CD4-positive, alpha-beta T cell (primary cell): ENCODE measurements at regions not wholly inside any gene's neighbourhood (a gene's known extent, or its start where the extent isn't known, plus 50 kb on each side); places are given as distances from the start of the nearest gene placed in this dataset.

Experiments
- ATAC-seq: fragments of 200-7000 bp; cut with Tn5 transposase; one replicate; pipeline ENCODE4 v1.10.0; 2022; ENCODE audit warnings: mild to moderate bottlenecking; ENCODE audit not compliant: poor library complexity
- CTCF ChIA-PET: fragments of 350-600 bp; sonication (Branson Sonifier 250); formaldehyde crosslinking; loops from one replicate; lab custom pipeline; 2021; ENCODE audit warnings: antibody characterized with exemption, inconsistent platforms; lab: Charles Lee
- POLR2A ChIA-PET: fragments of 350-600 bp; sonication (Branson Sonifier 250); formaldehyde crosslinking; loops from one replicate; lab custom pipeline; 2021; ENCODE audit warnings: antibody characterized with exemption, inconsistent platforms; lab: Charles Lee
- DNase-seq, 14 experiments: peaks; one replicate each; pipeline ENCODE4 v3.0.0-alpha.2; 2013 to 2020; ENCODE audit warnings: mixed read lengths in 2 of 14
- H3K27ac ChIP-seq, 2 donors: one replicate each; pipeline versions ENCODE4 v1.5.1 to v1.7.0; 2013; ENCODE audit warnings: low read length in 2 of 2, low read depth in 1 of 2, mild to moderate bottlenecking in 1 of 2
- H3K27me3 ChIP-seq, 2 experiments: 1 replicate in 1 of 2; 2 replicates in 1 of 2; pipeline versions ENCODE4 v1.6.1 to v1.7.0; 2013; ENCODE audit warnings: low read length in 2 of 2, control low read depth in 1 of 2, mild to moderate bottlenecking in 1 of 2, moderate library complexity in 1 of 2; ENCODE audit not compliant: insufficient read depth in 2 of 2, control insufficient read depth in 1 of 2
- H3K36me3 ChIP-seq: one replicate; pipeline ENCODE4 v1.6.1; 2013; ENCODE audit warnings: low read length, control low read depth; ENCODE audit not compliant: insufficient read depth
- H3K4me1 ChIP-seq: one replicate; pipeline ENCODE4 v1.6.1; 2013; ENCODE audit warnings: low read length, control low read depth; ENCODE audit not compliant: insufficient read depth
- H3K4me3 ChIP-seq: one replicate; pipeline ENCODE4 v1.5.1; 2013; ENCODE audit warnings: mild to moderate bottlenecking, low read length, moderate library complexity
- H3K9me3 ChIP-seq, 2 experiments: 1 replicate in 1 of 2; 2 replicates in 1 of 2; pipeline versions ENCODE4 v1.6.1 to v1.7.0; 2013; ENCODE audit warnings: low read length in 2 of 2, mild to moderate bottlenecking in 2 of 2, control low read depth in 1 of 2, moderate library complexity in 1 of 2; ENCODE audit not compliant: control insufficient read depth in 1 of 2, insufficient read depth in 1 of 2
- H3K27ac Mint-ChIP-seq: one replicate; pipeline ENCODE4 v1.8.0; 2020; ENCODE audit warnings: mixed read lengths
- H3K27me3 Mint-ChIP-seq: one replicate; pipeline ENCODE4 v1.8.0; 2021; ENCODE audit warnings: mixed read lengths
- H3K36me3 Mint-ChIP-seq: one replicate; pipeline ENCODE4 v1.8.0; 2021; ENCODE audit warnings: low read depth, mixed read lengths
- H3K4me1 Mint-ChIP-seq: one replicate; pipeline ENCODE4 v1.8.0; 2021; ENCODE audit warnings: low read depth, mixed read lengths
- H3K4me3 Mint-ChIP-seq: one replicate; pipeline ENCODE4 v1.8.0; 2020; ENCODE audit warnings: mild to moderate bottlenecking, mixed read lengths
- H3K9me3 Mint-ChIP-seq: one replicate; pipeline ENCODE4 v1.8.0; 2020; ENCODE audit warnings: mixed read lengths
- intact Hi-C, 2 experiments: fragments of 100-400 bp; cut with DNase I in 1 of 2; cut with micrococcal nuclease in 1 of 2; formaldehyde crosslinking; loops; one replicate each; pipeline versions ENCODE4 v1.15.1 to v1.9.0; 2023 to 2025; cut with DNase I, micrococcal nuclease
- TF ChIP-seq, protein P1 (sequence below): fragments of 200-600 bp; IDR thresholded peaks from one replicate; pipeline ENCODE4 v1.8.0; 2022; ENCODE audit warnings: antibody characterized with exemption, mild to moderate bottlenecking

DNA sequence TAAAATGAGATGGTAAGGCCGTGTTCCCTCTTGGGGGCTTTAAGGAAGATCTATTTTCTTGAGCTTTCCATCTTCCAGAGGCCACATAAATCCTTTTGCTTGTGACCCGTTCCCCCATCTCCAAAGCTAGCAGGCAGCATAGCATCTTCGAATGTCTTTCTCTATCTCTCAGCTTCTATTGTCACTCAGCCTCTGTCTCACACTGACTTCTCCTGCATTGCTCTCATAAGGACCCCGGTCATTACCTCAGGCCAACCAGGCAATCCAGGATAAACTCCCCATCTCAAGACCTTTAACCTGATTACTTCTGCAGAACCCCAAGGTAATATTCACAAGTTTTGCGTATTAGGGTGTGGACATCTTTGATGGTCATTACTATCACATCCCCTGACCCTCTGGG is 250.3 kb upstream of the SOX2 start:
- H3K36me3 ChIP-seq, result no peaks in the 10 kb centered on the region
- Mint-ChIP-seq H3K4me1 (no peaks in the 10 kb centered on the region), H3K9me3 (peaks cover 7% of the 10 kb centered on the region), H3K27me3 (no peaks in the 10 kb centered on the region), H3K27ac (no peak overlapping the region), H3K4me3 (no peak overlapping the region), H3K36me3 (no peaks in the 10 kb centered on the region)
- TF ChIP-seq, protein P1, sequence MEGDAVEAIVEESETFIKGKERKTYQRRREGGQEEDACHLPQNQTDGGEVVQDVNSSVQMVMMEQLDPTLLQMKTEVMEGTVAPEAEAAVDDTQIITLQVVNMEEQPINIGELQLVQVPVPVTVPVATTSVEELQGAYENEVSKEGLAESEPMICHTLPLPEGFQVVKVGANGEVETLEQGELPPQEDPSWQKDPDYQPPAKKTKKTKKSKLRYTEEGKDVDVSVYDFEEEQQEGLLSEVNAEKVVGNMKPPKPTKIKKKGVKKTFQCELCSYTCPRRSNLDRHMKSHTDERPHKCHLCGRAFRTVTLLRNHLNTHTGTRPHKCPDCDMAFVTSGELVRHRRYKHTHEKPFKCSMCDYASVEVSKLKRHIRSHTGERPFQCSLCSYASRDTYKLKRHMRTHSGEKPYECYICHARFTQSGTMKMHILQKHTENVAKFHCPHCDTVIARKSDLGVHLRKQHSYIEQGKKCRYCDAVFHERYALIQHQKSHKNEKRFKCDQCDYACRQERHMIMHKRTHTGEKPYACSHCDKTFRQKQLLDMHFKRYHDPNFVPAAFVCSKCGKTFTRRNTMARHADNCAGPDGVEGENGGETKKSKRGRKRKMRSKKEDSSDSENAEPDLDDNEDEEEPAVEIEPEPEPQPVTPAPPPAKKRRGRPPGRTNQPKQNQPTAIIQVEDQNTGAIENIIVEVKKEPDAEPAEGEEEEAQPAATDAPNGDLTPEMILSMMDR, result no peak
- no peaks in the 10 kb centered on the region for H3K4me1 ChIP-seq
- ChIA-PET POLR2A (no interaction called here), CTCF (no interaction called here)
- DNase-seq (no peak), ATAC-seq (no peak)
- no peak overlapping the region for H3K4me3 ChIP-seq
- H3K27ac ChIP-seq, result no peak overlapping the region
- no peaks in the 10 kb centered on the region for H3K27me3 ChIP-seq
- intact Hi-C loops, result no loop called here
- no peaks in the 10 kb centered on the region for H3K9me3 ChIP-seq

DNA sequence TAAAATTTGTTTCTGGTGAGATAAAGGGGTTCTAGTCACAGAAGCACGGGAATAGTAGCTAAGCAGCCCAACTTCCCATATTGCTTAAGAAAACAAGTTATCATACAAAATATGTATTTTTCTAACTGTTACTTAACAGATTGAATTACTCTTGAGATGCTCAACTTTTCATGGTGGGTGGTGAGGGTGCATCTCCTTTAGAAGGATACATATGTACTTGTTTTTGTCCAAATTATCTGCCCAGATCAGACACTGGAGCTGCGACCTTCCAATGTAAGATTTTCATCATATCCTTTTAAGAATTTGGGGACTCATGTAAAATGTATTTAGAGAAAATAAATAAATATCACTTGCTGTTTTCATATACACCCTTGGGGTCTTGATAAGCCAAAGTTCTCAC is 252.2 kb upstream of the SOX2 start:
- TF ChIP-seq, protein P1, result no peak
- Mint-ChIP-seq H3K36me3 (no peaks in the 10 kb centered on the region), H3K4me3 (no peak overlapping the region), H3K27me3 (no peaks in the 10 kb centered on the region), H3K27ac (no peak overlapping the region), H3K9me3 (peaks cover 10% of the 10 kb centered on the region), H3K4me1 (no peaks in the 10 kb centered on the region)
- H3K36me3 ChIP-seq, result no peaks in the 10 kb centered on the region
- no peak overlapping the region for H3K4me3 ChIP-seq
- no peaks in the 10 kb centered on the region for H3K4me1 ChIP-seq
- H3K9me3 ChIP-seq, result no peaks in the 10 kb centered on the region
- DNase-seq (no peak), ATAC-seq (no peak)
- no peaks in the 10 kb centered on the region for H3K27me3 ChIP-seq
- ChIA-PET CTCF (no interaction called here), POLR2A (no interaction called here)
- no peak overlapping the region for H3K27ac ChIP-seq
- intact Hi-C loops, result no loop called here

DNA sequence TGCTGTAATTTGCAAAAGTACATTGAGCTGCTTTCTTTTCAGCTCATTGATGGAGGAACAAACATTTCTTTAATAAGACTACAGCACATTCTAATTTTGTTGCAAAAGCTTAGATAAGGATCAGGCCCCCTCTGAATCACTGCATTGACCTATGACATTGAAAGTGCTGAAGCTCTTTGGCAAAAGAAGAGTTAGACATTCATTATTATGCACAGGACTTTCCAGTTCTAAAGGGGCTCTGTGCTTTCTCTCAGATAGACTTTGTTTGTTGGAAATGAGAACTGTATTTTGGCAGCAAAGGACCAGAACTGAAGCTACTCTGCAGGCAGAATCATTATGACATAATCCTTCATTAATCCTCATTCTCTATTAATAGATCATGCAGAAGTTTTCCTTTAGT is 252.9 kb upstream of the SOX2 start:
- no peak overlapping the region for H3K4me3 Mint-ChIP-seq
- no peak overlapping the region for H3K27ac Mint-ChIP-seq
- ATAC-seq (no peak), DNase-seq (no peak)
- POLR2A ChIA-PET, result no interaction called here
- Histone ChIP-seq H3K27ac (no peak overlapping the region), H3K9me3 (no peaks in the 10 kb centered on the region), H3K27me3 (no peaks in the 10 kb centered on the region), H3K36me3 (no peaks in the 10 kb centered on the region), H3K4me1 (no peaks in the 10 kb centered on the region), H3K4me3 (no peak overlapping the region)
- intact Hi-C loops, result no loop called here
- no peaks in the 10 kb centered on the region for H3K36me3 Mint-ChIP-seq
- H3K4me1 Mint-ChIP-seq, result no peaks in the 10 kb centered on the region
- peaks cover 10% of the 10 kb centered on the region for H3K9me3 Mint-ChIP-seq
- no peaks in the 10 kb centered on the region for H3K27me3 Mint-ChIP-seq
- CTCF ChIA-PET, result no interaction called here
- TF ChIP-seq, protein P1, result no peak
